DOHH2 (cell line): ENCODE measurements at regions not wholly inside any gene's neighbourhood (a gene's known extent, or its start where the extent isn't known, plus 50 kb on each side); places are given as distances from the start of the nearest gene placed in this dataset.

ENCODE experiments used
- CTCF ChIP-seq: fragments of 200-600 bp; sonication (generic); IDR thresholded peaks from one replicate; pipeline ENCODE4 v1.5.1; 2014; ENCODE audit warnings: antibody characterized with exemption, mild to moderate bottlenecking, low read depth, low read length; ENCODE audit not compliant: poor library complexity, severe bottlenecking
- EZH2phosphoT487 ChIP-seq: fragments of 200-600 bp; sonication (generic); IDR thresholded peaks from 2 replicates; pipeline ENCODE4 v1.6.1; 2017; ENCODE audit warnings: borderline replicate concordance, mild to moderate bottlenecking, antibody characterized with exemption, low read length, moderate library complexity, mixed read lengths

GRCh38 chr3:72633534-72633933, 214.7 kb downstream of the SHQ1 start:
- TF ChIP-seq CTCF, result no peak
- TF ChIP-seq EZH2phosphoT487, result no peak
